SJSA1 (cell line): ENCODE measurements at regions not wholly inside any gene's neighbourhood (a gene's known extent, or its start where the extent isn't known, plus 50 kb on each side); places are given as distances from the start of the nearest gene placed in this dataset.
A peak's percentile ranks its signal among the peaks of the same experiment; 100 is the strongest.

Experiments used
- DNase-seq, 2 experiments: peaks; one replicate each; pipeline ENCODE4 v3.0.0-alpha.2; 2015 to 2020; ENCODE audit warnings: low spot score in 2 of 2, low read depth in 1 of 2
- H3K27ac ChIP-seq: fragments of 250-450 bp; sonication (Bioruptor Pico); 2 replicates; pipeline ENCODE4 v1.5.1; 2020; ENCODE audit warnings: mild to moderate bottlenecking, moderate library complexity
- H3K27me3 ChIP-seq: fragments of 250-450 bp; sonication (Bioruptor Pico); replicated peaks from 2 replicates; pipeline ENCODE4 v1.5.1; 2020; ENCODE audit warnings: mild to moderate bottlenecking, moderate library complexity
- H3K36me3 ChIP-seq: fragments of 250-450 bp; sonication (Bioruptor Pico); 2 replicates; pipeline ENCODE4 v1.5.1; 2020; ENCODE audit warnings: mild to moderate bottlenecking
- H3K4me1 ChIP-seq: fragments of 250-450 bp; sonication (Bioruptor Pico); replicated peaks from 2 replicates; pipeline ENCODE4 v1.6.1; 2021; ENCODE audit warnings: mild to moderate bottlenecking
- H3K4me3 ChIP-seq: fragments of 250-450 bp; sonication (Bioruptor Pico); 2 replicates; pipeline ENCODE4 v1.5.1; 2020; ENCODE audit warnings: mild to moderate bottlenecking
- H3K9me3 ChIP-seq: fragments of 250-450 bp; sonication (Bioruptor Pico); replicated peaks from 2 replicates; pipeline ENCODE4 v1.5.1; 2020; ENCODE audit warnings: mild to moderate bottlenecking

DNA sequence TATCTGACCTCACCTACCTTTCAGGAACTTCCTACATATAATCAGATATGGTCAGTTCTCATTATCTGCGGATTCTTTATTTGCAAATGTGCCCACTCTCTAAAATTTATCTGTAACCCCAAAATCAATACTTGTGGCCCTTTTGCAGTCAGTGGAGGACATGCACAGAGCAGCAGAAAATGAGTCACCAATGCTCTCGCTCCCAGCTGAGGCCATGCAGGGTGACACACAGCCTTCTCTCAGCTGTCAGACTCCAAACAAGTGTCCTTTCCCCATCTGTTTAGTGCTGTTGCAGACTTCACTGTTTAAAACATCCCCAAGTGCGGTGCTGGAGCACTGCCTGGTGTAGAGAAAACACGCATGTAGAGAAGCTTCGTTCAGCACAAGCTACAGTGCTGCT lies 171.9 kb upstream of the SALL3 start:
- DNase-seq = no peak
- no peaks in the 10 kb centered on the region for H3K27me3 ChIP-seq
- H3K27ac ChIP-seq = no peak overlapping the region
- H3K36me3 ChIP-seq = no peaks in the 10 kb centered on the region
- H3K4me3 ChIP-seq = no peak overlapping the region
- peaks cover 11% of the 10 kb centered on the region; the same call in 1 of the 2 replicates for H3K9me3 ChIP-seq
- no peaks in the 10 kb centered on the region for H3K4me1 ChIP-seq

- Histone ChIP-seq H3K4me1 (no peaks in the 10 kb centered on the region), H3K36me3 (no peaks in the 10 kb centered on the region), H3K4me3 (no peak overlapping the region), H3K27me3 (no peaks in the 10 kb centered on the region), H3K9me3 (peaks cover 11% of the 10 kb centered on the region; the same call in 1 of the 2 replicates), H3K27ac (no peak overlapping the region)
- no peak for DNase-seq
Observed at GRCh38 chr18:78809845-78810244, 169.8 kb upstream of the SALL3 start.

- Histone ChIP-seq H3K27me3 (no peaks in the 10 kb centered on the region), H3K9me3 (peaks cover 11% of the 10 kb centered on the region; the same call in 1 of the 2 replicates), H3K27ac (no peak overlapping the region), H3K4me3 (no peak overlapping the region), H3K36me3 (no peaks in the 10 kb centered on the region), H3K4me1 (no peaks in the 10 kb centered on the region)
- DNase-seq = no peak
Observed at GRCh38 chr18:78810706-78811105, 168.9 kb upstream of the SALL3 start.

DNA sequence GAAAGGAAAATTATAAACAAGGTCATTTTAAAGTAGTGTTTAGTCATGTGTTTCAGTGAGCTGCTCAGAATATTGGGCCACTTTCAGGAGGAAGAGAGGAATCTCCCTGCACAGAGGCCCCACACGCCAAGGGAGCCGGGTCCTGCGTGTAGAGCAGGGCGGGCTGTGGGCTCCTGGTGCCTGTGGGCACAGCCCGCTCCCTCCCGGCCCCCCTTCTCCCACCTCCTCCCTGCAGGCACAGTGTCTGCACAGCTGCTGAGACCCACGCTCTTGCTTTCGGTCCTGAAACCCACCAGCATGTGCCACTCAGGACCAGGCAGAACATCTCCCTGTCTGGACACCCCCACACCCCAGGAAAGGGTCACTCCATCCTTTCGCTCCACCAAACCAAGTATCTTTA lies 167.6 kb upstream of the SALL3 start:
- Histone ChIP-seq H3K27me3 (no peaks in the 10 kb centered on the region), H3K27ac (no peak overlapping the region), H3K4me3 (no peak overlapping the region), H3K4me1 (no peaks in the 10 kb centered on the region), H3K36me3 (no peaks in the 10 kb centered on the region), H3K9me3 (peaks cover 14% of the 10 kb centered on the region; the same call in 1 of the 2 replicates)
- no peak for DNase-seq

- Histone ChIP-seq H3K27me3 (no peaks in the 10 kb centered on the region), H3K36me3 (no peaks in the 10 kb centered on the region), H3K27ac (no peak overlapping the region), H3K4me3 (no peak overlapping the region), H3K9me3 (peaks cover 12% of the 10 kb centered on the region; the same call in 1 of the 2 replicates), H3K4me1 (no peaks in the 10 kb centered on the region)
- no peak for DNase-seq
Observed at GRCh38 chr18:78813156-78813555, 166.5 kb upstream of the SALL3 start.

GRCh38 chr18:78813936-78814710 lies 165.5 kb upstream of the SALL3 start:
- Histone ChIP-seq H3K36me3 (no peaks in the 10 kb centered on the region), H3K27ac (no peak overlapping the region), H3K27me3 (no peaks in the 10 kb centered on the region), H3K9me3 (peaks cover 12% of the 10 kb centered on the region; the same call in 1 of the 2 replicates), H3K4me1 (no peaks in the 10 kb centered on the region), H3K4me3 (no peak overlapping the region)
- DNase-seq = no peak

- no peaks in the 10 kb centered on the region for H3K27me3 ChIP-seq
- no peaks in the 10 kb centered on the region for H3K36me3 ChIP-seq
- H3K4me3 ChIP-seq = no peak overlapping the region
- no peaks in the 10 kb centered on the region for H3K4me1 ChIP-seq
- H3K27ac ChIP-seq = no peak overlapping the region
- DNase-seq = no peak
- H3K9me3 ChIP-seq = peaks cover 12% of the 10 kb centered on the region; the same call in 1 of the 2 replicates
Observed at GRCh38 chr18:78814766-78815165, 164.9 kb upstream of the SALL3 start.

- H3K9me3 ChIP-seq = peaks cover 10% of the 10 kb centered on the region; the same call in 1 of the 2 replicates
- no peak for DNase-seq
- no peak overlapping the region for H3K27ac ChIP-seq
- no peaks in the 10 kb centered on the region for H3K27me3 ChIP-seq
- H3K4me1 ChIP-seq = no peaks in the 10 kb centered on the region
- H3K36me3 ChIP-seq = no peaks in the 10 kb centered on the region
- no peak overlapping the region for H3K4me3 ChIP-seq
Observed at GRCh38 chr18:78816114-78816513, 163.5 kb upstream of the SALL3 start.

- H3K36me3 ChIP-seq = no peaks in the 10 kb centered on the region
- H3K27me3 ChIP-seq = no peaks in the 10 kb centered on the region
- H3K27ac ChIP-seq = no peak overlapping the region
- no peak overlapping the region for H3K4me3 ChIP-seq
- peaks cover 7% of the 10 kb centered on the region; the same call in 1 of the 2 replicates for H3K9me3 ChIP-seq
- H3K4me1 ChIP-seq = no peaks in the 10 kb centered on the region
- DNase-seq = no peak
Observed at GRCh38 chr18:78816916-78817315, 162.7 kb upstream of the SALL3 start.

- H3K9me3 ChIP-seq = peaks cover 7% of the 10 kb centered on the region; the same call in 1 of the 2 replicates
- no peak overlapping the region for H3K4me3 ChIP-seq
- DNase-seq = peak in 1 of 2 experiments; percentile 22
- no peaks in the 10 kb centered on the region for H3K27me3 ChIP-seq
- no peaks in the 10 kb centered on the region for H3K4me1 ChIP-seq
- H3K36me3 ChIP-seq = no peaks in the 10 kb centered on the region
- H3K27ac ChIP-seq = no peak overlapping the region
Observed at GRCh38 chr18:78818495-78818894, 161.1 kb upstream of the SALL3 start.

DNA sequence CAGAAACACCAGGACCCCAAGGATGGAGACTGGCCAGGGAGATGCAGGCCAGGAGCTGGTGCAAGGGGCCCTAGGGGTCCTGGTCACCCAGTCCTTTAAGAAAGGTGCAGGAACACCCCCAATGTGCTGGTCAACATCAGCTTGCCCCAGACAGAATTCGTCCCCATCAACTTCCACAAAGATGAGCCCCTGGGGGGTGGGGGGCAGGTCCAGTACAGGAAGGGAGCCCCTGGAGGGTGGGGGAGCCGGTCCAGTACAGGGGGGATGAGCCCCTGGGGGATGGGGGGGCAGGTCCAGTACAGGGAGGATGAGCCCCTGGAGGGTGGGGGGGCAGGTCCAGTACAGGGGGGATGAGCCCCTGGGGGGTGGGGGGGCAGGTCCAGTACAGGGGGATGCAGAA lies 160.7 kb upstream of the SALL3 start:
- H3K27ac ChIP-seq = no peak overlapping the region
- no peaks in the 10 kb centered on the region for H3K4me1 ChIP-seq
- DNase-seq = no peak
- no peak overlapping the region for H3K4me3 ChIP-seq
- H3K9me3 ChIP-seq = peaks cover 7% of the 10 kb centered on the region; the same call in 1 of the 2 replicates
- H3K36me3 ChIP-seq = no peaks in the 10 kb centered on the region
- H3K27me3 ChIP-seq = no peaks in the 10 kb centered on the region

DNA sequence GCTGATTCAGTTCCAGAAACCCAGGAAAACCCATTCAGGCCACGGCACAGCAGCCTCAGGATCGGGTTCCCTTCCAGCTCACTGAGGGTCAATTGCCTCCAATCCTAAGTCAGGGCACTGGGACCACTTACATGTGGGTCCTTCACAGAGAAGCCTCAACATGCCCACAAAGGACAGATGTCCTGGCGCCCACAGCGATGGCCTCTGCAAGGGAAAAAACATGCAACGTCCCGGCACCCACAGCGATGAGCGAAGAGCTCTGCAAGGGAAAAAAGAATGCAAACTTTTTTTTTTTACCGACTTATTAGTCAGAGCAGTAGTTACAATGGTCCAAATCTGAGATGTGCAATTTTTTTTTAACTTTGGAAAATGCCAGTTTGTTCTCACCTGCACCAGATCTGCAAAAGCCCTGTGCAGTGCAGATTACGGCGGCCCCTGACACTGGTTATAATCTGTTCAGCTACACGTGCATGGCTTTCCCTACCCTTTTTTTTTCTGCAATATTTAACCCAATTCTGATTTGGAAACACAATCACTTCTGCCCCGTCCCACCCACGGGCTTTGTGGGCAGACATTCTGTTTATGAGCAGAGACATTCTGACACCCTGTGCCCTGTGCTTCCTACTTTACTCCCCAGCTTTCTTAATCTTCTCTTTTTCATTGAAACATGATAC lies 159.3 kb upstream of the SALL3 start:
- peaks cover 9% of the 10 kb centered on the region; the same call in 1 of the 2 replicates for H3K9me3 ChIP-seq
- H3K27me3 ChIP-seq = no peaks in the 10 kb centered on the region
- no peak overlapping the region for H3K4me3 ChIP-seq
- no peaks in the 10 kb centered on the region for H3K36me3 ChIP-seq
- DNase-seq = peak in 1 of 2 experiments; percentile 29
- H3K27ac ChIP-seq = no peak overlapping the region
- H3K4me1 ChIP-seq = no peaks in the 10 kb centered on the region

GRCh38 chr18:78821396-78821795 lies 158.2 kb upstream of the SALL3 start:
- Histone ChIP-seq H3K27me3 (no peaks in the 10 kb centered on the region), H3K4me1 (no peaks in the 10 kb centered on the region), H3K27ac (no peak overlapping the region), H3K4me3 (no peak overlapping the region), H3K9me3 (peaks cover 8% of the 10 kb centered on the region; the same call in 1 of the 2 replicates), H3K36me3 (no peaks in the 10 kb centered on the region)
- DNase-seq = no peak
